Renal cortical epithelial cell (primary cell): ENCODE measurements at regions not wholly inside any gene's neighbourhood (a gene's known extent, or its start where the extent isn't known, plus 50 kb on each side); places are given as distances from the start of the nearest gene placed in this dataset.
"Not testable (repeated sequence)": the region's sequence is repeated elsewhere in the genome, so short reads cannot be mapped to it uniquely, and the experiment has no call there.

Experiments used
- DNase-seq: peaks from one replicate; pipeline ENCODE4 v3.0.0-alpha.2; 2011; ENCODE audit warnings: low read depth

- DNase-seq, result no peak
Observed at GRCh38 chr3:171915275-171915674, 72.1 kb downstream of the TMEM212 start.

GRCh38 chr3:171916888-171917287 is 73.7 kb downstream of the TMEM212 start:
- no peak for DNase-seq

- not testable (repeated sequence) for DNase-seq
Observed at GRCh38 chr3:171922629-171923028, 79.5 kb downstream of the TMEM212 start.

- DNase-seq, result not testable (repeated sequence)
Observed at GRCh38 chr3:171923668-171924067, 80.5 kb downstream of the TMEM212 start.

- not testable (repeated sequence) for DNase-seq
Observed at GRCh38 chr3:171924864-171925263, 81.7 kb downstream of the TMEM212 start.

GRCh38 chr3:171932153-171932611 is 89.0 kb downstream of the TMEM212 start:
- DNase-seq, result no peak

- DNase-seq, result no peak
Observed at GRCh38 chr3:171933441-171933840, 90.3 kb downstream of the TMEM212 start.

GRCh38 chr3:171935261-171936123 is 92.3 kb downstream of the TMEM212 start:
- DNase-seq, result no peak

- peak; percentile 86 for DNase-seq
Observed at GRCh38 chr3:171936191-171936841, 93.2 kb downstream of the TMEM212 start.

GRCh38 chr3:171939578-171939977 is 96.4 kb downstream of the TMEM212 start:
- DNase-seq, result no peak

- no peak for DNase-seq
Observed at GRCh38 chr3:171940151-171940649, 97.1 kb downstream of the TMEM212 start.

GRCh38 chr3:171943262-171944117 is 95.9 kb upstream of the FNDC3B start:
- no peak for DNase-seq

GRCh38 chr3:171944118-171945016 is 95.0 kb upstream of the FNDC3B start:
- peak; percentile 75 for DNase-seq

- DNase-seq, result no peak
Observed at GRCh38 chr3:171948674-171949073, 90.7 kb upstream of the FNDC3B start.

GRCh38 chr3:171949554-171949953 is 89.8 kb upstream of the FNDC3B start:
- DNase-seq, result no peak

- peak; percentile 70 for DNase-seq
Observed at GRCh38 chr3:171950373-171950772, 89.0 kb upstream of the FNDC3B start.

- DNase-seq, result no peak
Observed at GRCh38 chr3:171951597-171951996, 87.8 kb upstream of the FNDC3B start.

- no peak for DNase-seq
Observed at GRCh38 chr3:171953301-171954022, 85.9 kb upstream of the FNDC3B start.

- no peak for DNase-seq
Observed at GRCh38 chr3:171954690-171955383, 84.5 kb upstream of the FNDC3B start.

GRCh38 chr3:171955598-171955997 is 83.8 kb upstream of the FNDC3B start:
- no peak for DNase-seq
